UCSD-AML1 (cell line): ENCODE measurements at regions not wholly inside any gene's neighbourhood (a gene's known extent, or its start where the extent isn't known, plus 50 kb on each side); places are given as distances from the start of the nearest gene placed in this dataset.
"Not testable (repeated sequence)": the region's sequence is repeated elsewhere in the genome, so short reads cannot be mapped to it uniquely, and the experiment has no call there.

Experiments used
- DNase-seq: peaks from one replicate; lab custom pipeline; 2025; ENCODE audit not compliant: unreplicated experiment; lab: John Stamatoyannopoulos, UW

DNA sequence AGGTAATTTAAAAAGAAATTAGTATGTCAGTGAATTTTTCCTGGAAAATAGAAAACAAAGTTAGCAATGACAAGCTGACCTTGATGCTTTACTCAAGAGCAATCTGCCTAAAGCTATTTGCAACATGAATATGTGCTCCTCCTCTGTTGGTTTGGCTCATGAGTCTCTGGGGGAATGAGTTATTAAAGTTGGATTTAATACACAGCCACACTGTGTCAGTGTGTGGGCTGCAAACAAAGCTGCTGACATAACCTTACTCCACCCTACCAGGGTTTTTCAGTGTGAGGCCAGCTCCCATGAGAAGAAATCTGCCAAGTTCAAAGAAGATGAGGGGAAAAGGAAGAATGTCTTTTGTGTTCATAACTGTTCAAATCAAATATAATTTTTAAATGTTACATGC lies 280.5 kb downstream of the TLL1 start:
- no peak for DNase-seq

GRCh38 chr4:166162327-166162726 lies 289.3 kb downstream of the TLL1 start:
- DNase-seq: no peak

- no peak for DNase-seq
Measured at GRCh38 chr4:166165829-166166420, 292.9 kb downstream of the TLL1 start.

DNA sequence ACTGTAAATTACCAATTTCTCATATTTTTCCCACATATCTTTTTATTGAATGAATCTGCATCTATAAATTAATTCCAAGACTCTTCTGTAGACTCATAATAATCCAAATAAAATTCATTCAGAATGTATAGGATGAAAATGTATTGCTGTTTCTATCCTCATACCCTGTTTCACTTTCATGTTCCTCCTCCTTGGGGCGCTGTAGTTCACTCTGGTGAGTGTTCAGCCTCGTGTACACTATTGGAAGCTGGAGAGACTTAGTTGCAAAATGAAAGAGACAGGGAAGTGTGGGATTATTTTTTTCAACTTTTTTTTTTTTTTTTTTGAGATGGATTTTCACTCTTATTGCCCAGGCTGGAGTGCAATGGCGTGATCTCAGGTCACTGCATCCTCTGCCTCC lies 296.1 kb downstream of the TLL1 start:
- no peak for DNase-seq

DNA sequence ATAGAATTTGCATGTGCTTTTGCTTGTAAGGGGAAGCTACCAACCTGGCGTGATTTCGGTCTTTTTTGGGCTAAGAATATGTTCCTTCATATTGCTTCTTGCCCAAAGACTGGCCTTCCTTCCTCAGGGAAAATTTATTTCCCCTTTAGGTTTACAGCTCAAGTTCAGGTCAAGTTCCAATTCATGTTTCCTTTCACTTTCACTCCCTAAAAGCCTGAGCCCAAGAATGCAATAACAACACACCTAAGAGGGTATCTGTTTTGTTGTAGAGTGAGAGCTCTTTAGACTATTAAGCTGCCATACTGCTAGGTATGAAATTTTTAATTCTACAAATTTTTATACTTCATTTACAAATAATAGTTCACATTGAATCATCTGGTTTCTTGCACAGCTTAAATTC lies 299.6 kb downstream of the TLL1 start:
- DNase-seq: no peak

- no peak for DNase-seq
Measured at GRCh38 chr4:166174717-166175490, 301.9 kb downstream of the TLL1 start.

DNA sequence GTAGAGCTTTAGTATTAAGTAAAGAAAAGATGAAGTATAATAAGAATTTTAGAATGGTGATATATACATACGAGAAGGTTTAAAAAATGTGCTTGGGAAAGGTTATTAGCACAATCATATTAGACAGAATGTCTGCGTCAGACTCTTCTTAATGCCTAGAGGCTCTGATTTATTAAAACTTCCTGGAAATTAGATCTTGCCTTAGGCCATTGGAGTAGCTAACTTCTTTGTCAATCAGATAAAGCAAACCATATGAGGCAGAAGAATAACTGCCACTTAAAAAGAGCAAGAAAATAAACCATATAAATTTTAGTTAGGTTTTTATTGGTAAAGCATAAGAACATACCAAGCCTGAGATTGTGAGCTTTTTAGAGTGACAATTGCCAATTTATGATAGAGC lies 309.1 kb downstream of the TLL1 start:
- DNase-seq: no peak

DNA sequence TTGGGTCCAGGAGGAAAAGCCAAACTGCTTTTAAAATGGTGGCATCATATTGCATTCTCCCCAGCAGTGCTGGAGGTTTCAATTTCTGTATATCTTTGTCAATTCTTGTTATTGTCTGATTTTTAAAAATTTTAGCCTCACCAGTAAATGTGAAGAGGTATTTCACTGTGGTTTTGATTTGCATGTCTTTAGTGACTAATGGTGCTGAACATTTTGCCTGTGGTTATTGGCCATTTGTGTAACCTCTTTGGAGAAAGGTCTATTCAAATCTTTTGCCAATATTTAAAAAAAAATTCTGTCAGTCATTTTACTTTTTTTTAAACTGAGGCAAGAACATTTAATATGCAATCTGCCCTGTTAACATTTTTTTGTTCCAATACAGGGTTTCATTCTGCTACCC lies 322.1 kb downstream of the TLL1 start:
- DNase-seq: no peak

- DNase-seq: no peak
Measured at GRCh38 chr4:166197166-166197565, 324.1 kb downstream of the TLL1 start.

DNA sequence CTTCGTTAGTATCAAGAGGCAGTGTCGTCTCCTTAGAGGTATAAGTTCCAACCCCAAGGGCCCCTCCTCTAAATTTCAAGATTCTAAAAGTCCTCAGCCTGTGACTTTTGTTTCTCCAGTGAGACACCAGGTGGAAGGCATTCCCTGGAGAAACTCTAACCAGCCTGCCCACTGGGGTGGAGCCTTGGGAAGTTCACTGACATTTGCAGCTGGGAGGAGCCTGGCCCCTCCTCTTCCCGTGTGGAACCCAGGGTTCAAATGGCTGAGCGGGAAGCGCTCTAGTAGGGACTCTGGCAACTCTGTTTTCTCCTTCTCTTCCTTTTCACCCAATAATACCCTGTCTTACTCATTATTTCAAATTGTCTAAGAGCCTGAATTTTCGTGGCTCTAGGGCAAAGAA lies 325.0 kb downstream of the TLL1 start:
- no peak for DNase-seq

- DNase-seq: no peak
Measured at GRCh38 chr4:166198516-166199310, 325.7 kb downstream of the TLL1 start.

DNA sequence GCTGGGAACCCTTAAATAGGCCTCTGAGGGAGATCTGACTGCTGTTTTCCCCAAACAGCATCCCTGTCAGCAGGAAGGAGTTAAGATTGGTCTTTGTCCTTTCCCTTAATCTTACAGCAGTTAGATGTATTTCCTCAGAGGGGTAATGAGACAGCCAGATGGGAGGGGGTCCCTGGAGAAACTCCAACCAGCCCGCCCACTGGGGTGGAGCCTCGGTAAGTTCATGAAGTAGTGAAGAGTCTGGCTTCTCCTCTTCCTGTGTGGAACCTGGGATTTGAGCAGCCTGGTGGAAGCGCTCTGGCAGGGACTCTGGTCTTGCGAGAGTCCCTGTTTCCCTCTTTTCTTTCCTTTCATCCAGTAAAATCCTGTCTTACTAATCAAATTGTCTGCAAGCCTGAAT lies 330.0 kb downstream of the TLL1 start:
- no peak for DNase-seq

DNA sequence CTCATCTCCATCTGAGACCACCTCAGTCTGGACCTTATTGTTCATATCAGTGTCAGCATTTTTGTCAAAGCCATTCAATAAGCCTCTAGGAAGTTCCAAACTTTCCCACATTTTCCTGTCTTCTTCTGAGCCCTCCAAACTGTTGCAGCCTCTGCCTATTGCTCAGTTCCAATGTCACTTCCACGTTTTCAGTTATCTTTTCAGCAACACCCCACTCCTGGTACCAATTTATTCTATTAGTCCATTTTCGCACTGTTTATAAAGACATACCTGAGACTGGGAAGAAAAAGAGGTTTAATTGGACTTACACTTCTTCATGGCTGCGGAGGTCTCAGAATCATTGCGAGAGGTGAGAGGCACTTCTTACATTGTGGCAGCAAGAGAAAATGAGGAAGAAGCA lies 339.3 kb downstream of the TLL1 start:
- not testable (repeated sequence) for DNase-seq

DNA sequence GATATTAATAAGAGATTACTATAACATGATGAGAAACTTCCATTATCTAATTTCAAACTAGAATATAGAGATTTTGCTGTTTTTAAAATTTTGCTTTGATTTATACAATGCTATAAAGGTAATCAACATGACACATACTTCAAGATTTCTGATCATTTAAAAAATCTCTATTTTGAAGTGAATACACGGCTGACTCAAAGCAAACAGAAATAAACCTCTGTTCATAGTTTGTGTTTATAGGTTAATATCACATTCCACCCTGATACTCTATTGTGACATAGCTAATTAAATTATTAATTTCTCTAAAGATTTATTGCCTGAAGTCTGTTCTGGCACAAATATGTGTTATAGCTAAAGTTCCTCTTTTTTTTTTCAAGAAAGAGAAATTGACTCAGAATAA lies 349.2 kb downstream of the TLL1 start:
- DNase-seq: no peak

GRCh38 chr4:166228112-166228511 lies 355.1 kb downstream of the TLL1 start:
- no peak for DNase-seq

GRCh38 chr4:166229799-166230198 lies 356.8 kb downstream of the TLL1 start:
- DNase-seq: no peak

DNA sequence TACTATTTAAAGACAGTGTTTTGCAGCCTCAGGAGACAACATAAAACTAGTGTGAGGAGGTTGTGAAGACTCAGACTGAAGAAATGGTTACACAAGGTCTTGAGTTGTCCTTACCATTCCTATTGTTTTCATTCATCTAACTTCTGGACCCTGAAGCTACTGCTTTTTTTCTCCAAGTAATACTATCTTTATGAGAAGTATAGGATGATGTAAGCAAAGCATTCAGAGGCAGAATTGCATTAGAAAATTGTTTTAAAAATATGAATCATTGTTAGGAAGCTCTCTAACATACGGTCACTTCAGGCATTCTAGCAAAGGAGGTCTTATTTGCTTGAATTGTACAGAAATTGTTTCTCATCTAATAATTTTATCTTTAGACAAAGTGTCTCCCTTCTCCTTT lies 357.8 kb downstream of the TLL1 start:
- DNase-seq: no peak

DNA sequence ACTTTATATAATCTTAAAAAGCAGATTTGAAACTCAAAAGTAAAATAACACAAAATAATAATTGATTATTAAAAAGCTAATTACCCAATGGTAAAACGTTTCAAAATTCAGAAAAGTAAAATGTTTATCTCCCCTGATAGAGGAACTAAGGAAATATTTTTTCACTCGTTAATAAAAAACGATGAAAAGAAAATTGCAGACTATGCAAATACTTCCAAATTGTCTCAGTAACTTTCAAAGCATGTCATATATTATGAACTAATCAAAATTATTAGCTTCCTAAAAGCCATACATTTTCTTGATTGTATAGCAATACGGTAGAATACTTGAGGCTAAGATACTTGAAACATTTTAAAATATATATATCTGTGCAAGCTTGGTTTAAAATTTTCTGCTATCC lies 366.3 kb downstream of the TLL1 start:
- no peak for DNase-seq

- DNase-seq: no peak
Measured at GRCh38 chr4:166252487-166253402, 379.7 kb downstream of the TLL1 start.

- no peak for DNase-seq
Measured at GRCh38 chr4:166257276-166257675, 384.2 kb downstream of the TLL1 start.

DNA sequence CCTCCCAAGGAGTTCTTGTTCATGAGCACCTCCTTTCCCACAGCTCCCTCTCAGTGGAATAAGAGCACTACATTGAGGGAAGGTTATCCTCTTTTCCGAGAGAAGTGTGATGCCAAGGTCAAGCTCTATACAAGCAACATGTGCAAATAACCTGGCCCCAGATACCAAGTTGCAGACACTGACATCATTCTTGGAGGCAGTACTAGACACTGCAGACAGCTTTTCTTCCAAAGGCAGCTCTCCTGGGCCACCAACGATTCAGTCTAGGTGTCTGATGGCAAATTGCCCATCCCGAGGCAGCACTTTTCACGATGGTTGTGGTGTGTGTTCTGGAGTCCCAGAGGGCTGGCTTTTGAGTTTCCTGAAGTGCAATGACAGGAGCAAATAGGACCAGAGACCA lies 384.9 kb downstream of the TLL1 start:
- DNase-seq: no peak
